NB4 (cell line): ENCODE measurements at regions not wholly inside any gene's neighbourhood (a gene's known extent, or its start where the extent isn't known, plus 50 kb on each side); places are given as distances from the start of the nearest gene placed in this dataset.

ENCODE experiments used
- DNase-seq: peaks from one replicate; pipeline ENCODE4 v3.0.0; 2010; ENCODE audit warnings: low read depth
- H3K4me3 ChIP-seq: one replicate; pipeline ENCODE4 v1.5.1; 2011; ENCODE audit warnings: mild to moderate bottlenecking, low read depth, low read length, moderate library complexity
- MAX ChIP-seq: IDR thresholded peaks from 2 replicates; pipeline ENCODE4 v1.6.1; 2011; ENCODE audit warnings: low read depth, low read length
- MYC ChIP-seq: IDR thresholded peaks from 2 replicates; pipeline ENCODE4 v1.6.1; 2011; ENCODE audit warnings: low read depth, low read length
- POLR2A ChIP-seq: IDR thresholded peaks from 2 replicates; pipeline ENCODE4 v1.6.1; 2011; ENCODE audit warnings: mild to moderate bottlenecking; ENCODE audit not compliant: insufficient read length; ENCODE audit errors: extremely low read depth
- TF ChIP-seq, protein P1 (sequence below): IDR thresholded peaks from one replicate; pipeline ENCODE4 v1.5.1; 2012; ENCODE audit warnings: low read depth, low read length

- H3K4me3 ChIP-seq: no peak overlapping the region
- TF ChIP-seq MYC (no peak), MAX (no peak), POLR2A (no peak)
- TF ChIP-seq, protein P1, sequence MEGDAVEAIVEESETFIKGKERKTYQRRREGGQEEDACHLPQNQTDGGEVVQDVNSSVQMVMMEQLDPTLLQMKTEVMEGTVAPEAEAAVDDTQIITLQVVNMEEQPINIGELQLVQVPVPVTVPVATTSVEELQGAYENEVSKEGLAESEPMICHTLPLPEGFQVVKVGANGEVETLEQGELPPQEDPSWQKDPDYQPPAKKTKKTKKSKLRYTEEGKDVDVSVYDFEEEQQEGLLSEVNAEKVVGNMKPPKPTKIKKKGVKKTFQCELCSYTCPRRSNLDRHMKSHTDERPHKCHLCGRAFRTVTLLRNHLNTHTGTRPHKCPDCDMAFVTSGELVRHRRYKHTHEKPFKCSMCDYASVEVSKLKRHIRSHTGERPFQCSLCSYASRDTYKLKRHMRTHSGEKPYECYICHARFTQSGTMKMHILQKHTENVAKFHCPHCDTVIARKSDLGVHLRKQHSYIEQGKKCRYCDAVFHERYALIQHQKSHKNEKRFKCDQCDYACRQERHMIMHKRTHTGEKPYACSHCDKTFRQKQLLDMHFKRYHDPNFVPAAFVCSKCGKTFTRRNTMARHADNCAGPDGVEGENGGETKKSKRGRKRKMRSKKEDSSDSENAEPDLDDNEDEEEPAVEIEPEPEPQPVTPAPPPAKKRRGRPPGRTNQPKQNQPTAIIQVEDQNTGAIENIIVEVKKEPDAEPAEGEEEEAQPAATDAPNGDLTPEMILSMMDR: no peak
- no peak for DNase-seq
Observed at GRCh38 chrX:67100031-67100884, 443.6 kb upstream of the AR start.

GRCh38 chrX:67094061-67094460, 449.8 kb upstream of the AR start:
- no peak overlapping the region for H3K4me3 ChIP-seq
- no peak for DNase-seq
- TF ChIP-seq MYC: no peak
- TF ChIP-seq, protein P1: no peak
- TF ChIP-seq POLR2A: no peak
- TF ChIP-seq MAX: no peak

GRCh38 chrX:67050760-67051159, 411.9 kb upstream of the EDA2R start:
- no peak overlapping the region for H3K4me3 ChIP-seq
- no peak for TF ChIP-seq MAX
- TF ChIP-seq, protein P1: no peak
- no peak for TF ChIP-seq MYC
- no peak for TF ChIP-seq POLR2A

GRCh38 chrX:67044866-67045265, 406.0 kb upstream of the EDA2R start:
- no peak overlapping the region for H3K4me3 ChIP-seq
- TF ChIP-seq, protein P1: no peak
- TF ChIP-seq MAX: no peak
- TF ChIP-seq MYC: no peak
- no peak for TF ChIP-seq POLR2A
- no peak for DNase-seq

More at GRCh38 chrX:67050760-67051159, 411.9 kb upstream of the EDA2R start:
- no peak for DNase-seq

DNA sequence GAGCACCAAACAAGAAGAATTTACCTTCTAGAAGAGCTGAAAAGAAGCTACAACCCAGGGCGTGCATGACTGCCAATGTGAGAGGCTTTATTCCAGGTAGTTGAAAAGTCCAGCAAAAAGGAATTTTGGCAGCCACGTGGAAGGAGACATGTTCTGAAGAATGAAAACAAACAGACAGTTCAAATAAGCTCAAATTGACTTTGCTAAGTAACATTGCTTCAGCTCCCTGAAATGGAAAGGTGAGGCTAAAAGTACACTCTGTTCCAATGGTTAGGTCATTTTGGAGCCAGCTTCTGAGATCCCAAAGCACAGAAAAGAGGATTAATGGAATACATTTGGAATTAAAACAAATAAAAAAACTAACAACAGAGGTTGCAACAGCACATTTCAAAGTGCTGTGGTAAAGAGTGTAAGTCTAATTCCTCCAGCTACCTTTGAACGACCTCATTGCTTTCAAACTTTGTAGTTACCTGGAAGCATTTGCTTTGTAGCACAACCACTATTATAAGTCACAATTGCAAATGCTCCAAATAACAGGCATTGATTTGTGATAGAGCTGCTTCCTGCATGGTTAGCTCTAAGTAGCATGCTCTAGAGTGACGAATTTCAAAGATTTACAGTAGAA, 405.3 kb upstream of the EDA2R start:
- TF ChIP-seq MAX (no peak), POLR2A (no peak), MYC (no peak)
- TF ChIP-seq, protein P1: no peak
- DNase-seq: no peak

More for the DNA sequence above, 405.3 kb upstream of the EDA2R start:
- no peak overlapping the region for H3K4me3 ChIP-seq
